ENCODE measurements at regions not wholly inside any gene's neighbourhood (a gene's known extent, or its start where the extent isn't known, plus 50 kb on each side); places are given as distances from the start of the nearest gene placed in this dataset.

DNA sequence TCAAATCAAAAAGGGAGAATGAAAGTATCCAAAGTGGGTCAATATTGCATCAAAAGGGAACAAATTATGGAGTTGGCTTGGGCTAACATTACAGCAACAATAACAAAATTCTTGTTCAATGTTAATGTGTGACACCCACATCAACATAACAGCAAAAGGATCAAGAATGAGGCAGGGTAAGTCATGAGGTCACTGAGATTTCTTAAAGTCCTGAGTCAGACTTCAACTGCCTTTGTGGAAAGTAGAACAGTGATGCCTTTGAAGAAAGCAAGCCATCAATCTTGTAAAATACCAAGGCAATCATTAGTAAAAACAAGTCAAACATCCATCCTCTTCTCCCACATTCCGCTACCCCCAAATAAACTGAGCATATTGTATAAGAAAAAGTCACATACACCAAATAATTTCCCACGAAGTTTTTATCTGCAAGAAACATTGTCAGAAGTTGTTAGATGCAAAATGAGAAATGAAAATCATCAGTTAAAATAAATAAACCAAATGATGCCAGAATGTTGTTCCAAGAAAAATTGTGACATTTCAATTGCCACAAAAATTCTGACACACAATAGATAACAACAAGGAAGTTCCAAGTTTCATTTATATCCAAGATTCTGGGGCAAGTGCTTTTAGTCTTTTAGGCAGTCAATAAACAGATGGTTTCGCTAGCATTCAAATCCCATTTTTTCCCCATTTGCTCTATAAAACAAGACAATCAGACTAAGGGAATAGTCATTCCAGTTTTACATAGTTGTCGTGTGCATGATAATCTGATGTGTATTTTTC lies 216.1 kb upstream of the SETBP1 start:
- no peak for TF ChIP-seq MYC (IDR thresholded peaks at IDR 0.05; ENCODE audit: low read depth, low read length)
- TF ChIP-seq, protein P1, sequence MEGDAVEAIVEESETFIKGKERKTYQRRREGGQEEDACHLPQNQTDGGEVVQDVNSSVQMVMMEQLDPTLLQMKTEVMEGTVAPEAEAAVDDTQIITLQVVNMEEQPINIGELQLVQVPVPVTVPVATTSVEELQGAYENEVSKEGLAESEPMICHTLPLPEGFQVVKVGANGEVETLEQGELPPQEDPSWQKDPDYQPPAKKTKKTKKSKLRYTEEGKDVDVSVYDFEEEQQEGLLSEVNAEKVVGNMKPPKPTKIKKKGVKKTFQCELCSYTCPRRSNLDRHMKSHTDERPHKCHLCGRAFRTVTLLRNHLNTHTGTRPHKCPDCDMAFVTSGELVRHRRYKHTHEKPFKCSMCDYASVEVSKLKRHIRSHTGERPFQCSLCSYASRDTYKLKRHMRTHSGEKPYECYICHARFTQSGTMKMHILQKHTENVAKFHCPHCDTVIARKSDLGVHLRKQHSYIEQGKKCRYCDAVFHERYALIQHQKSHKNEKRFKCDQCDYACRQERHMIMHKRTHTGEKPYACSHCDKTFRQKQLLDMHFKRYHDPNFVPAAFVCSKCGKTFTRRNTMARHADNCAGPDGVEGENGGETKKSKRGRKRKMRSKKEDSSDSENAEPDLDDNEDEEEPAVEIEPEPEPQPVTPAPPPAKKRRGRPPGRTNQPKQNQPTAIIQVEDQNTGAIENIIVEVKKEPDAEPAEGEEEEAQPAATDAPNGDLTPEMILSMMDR (IDR thresholded peaks at IDR 0.05; ENCODE audit: low read depth, low read length): no peak
- TF ChIP-seq POLR2A (IDR thresholded peaks at IDR 0.05; ENCODE audit: extremely low read depth, insufficient read length): no peak
- TF ChIP-seq, protein P2, sequence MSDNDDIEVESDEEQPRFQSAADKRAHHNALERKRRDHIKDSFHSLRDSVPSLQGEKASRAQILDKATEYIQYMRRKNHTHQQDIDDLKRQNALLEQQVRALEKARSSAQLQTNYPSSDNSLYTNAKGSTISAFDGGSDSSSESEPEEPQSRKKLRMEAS (IDR thresholded peaks at IDR 0.05; ENCODE audit: low read depth, low read length): no peak
- no peak for DNase-seq (ENCODE audit: low read depth)
- no peak overlapping the region for H3K4me3 ChIP-seq (ENCODE audit: low read depth, low read length)

DNA sequence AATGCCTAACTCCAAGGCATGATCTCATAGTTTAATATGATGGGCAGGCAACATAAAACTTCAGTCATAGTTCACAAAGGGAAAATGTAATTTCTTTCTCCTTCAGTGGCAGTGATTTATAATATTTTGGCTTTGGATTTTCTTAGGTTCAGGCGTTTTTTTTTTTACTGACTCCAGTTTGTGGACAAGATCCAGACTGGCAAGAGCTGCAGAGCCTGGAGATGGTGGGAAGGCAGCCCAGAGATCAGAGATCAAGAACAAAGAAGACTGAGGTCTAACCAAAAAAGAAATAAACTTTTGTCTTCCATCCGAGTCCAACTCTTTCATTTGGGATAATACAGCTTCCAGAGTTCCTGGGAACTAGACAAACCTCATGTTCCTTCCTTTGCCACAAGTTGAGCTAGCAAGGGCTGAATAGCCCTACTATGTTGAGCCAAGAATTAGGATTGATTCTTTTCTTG lies 215.3 kb upstream of the SETBP1 start:
- no peak overlapping the region for H3K4me3 ChIP-seq (ENCODE audit: low read depth, low read length)
- TF ChIP-seq MYC (IDR thresholded peaks at IDR 0.05; ENCODE audit: low read depth, low read length): no peak
- TF ChIP-seq POLR2A (IDR thresholded peaks at IDR 0.05; ENCODE audit: extremely low read depth, insufficient read length): no peak
- TF ChIP-seq, protein P2 (IDR thresholded peaks at IDR 0.05; ENCODE audit: low read depth, low read length): no peak
- TF ChIP-seq, protein P1 (IDR thresholded peaks at IDR 0.05; ENCODE audit: low read depth, low read length): no peak
- DNase-seq (ENCODE audit: low read depth): no peak

DNA sequence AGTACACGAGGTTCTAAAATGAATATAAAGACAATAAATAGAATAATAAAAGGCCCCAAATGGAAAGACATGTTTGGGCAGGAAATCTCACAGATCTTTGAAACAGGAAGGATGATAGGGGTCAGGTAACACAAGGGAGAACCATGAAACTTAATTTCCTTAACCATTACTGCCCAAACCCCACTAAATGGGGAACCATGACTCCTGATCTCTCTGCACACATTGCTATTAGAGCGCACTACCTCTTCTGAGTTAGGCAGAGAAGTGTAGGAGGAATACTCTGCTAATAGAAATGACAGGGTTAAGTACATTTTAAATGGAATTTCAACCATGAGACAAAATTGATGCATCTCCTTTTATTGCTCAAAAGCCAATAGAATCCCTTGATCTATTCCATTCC lies 213.7 kb upstream of the SETBP1 start:
- no peak overlapping the region for H3K4me3 ChIP-seq (ENCODE audit: low read depth, low read length)
- no peak for TF ChIP-seq POLR2A (IDR thresholded peaks at IDR 0.05; ENCODE audit: extremely low read depth, insufficient read length)
- TF ChIP-seq MYC (IDR thresholded peaks at IDR 0.05; ENCODE audit: low read depth, low read length): no peak
- TF ChIP-seq, protein P1 (IDR thresholded peaks at IDR 0.05; ENCODE audit: low read depth, low read length): no peak
- TF ChIP-seq, protein P2 (IDR thresholded peaks at IDR 0.05; ENCODE audit: low read depth, low read length): no peak
- no peak for DNase-seq (ENCODE audit: low read depth)

DNA sequence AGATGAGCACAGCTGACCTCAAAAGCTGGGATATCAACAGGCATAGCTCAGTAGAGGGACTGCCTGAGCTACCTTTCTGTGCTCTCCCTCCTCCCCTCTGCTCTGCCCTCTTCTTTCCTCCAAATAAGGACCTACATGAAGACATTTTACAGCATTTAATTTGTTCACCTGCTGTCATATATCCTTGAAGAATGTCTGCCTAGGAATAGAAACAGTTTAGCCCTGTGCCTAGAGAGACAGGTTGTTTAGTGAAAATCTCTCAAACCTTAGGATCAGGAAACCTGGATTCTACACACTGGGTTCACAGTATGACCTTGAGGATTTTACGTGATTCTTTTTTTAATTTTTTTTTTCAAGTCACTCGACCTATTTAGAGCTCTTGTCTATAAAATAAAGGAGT lies 213.0 kb upstream of the SETBP1 start:
- no peak for DNase-seq (ENCODE audit: low read depth)
- H3K4me3 ChIP-seq (ENCODE audit: low read depth, low read length): no peak overlapping the region
- TF ChIP-seq MYC (IDR thresholded peaks at IDR 0.05; ENCODE audit: low read depth, low read length) (no peak), POLR2A (IDR thresholded peaks at IDR 0.05; ENCODE audit: extremely low read depth, insufficient read length) (no peak)
- TF ChIP-seq, protein P2 (IDR thresholded peaks at IDR 0.05; ENCODE audit: low read depth, low read length): no peak
- TF ChIP-seq, protein P1 (IDR thresholded peaks at IDR 0.05; ENCODE audit: low read depth, low read length): no peak

DNA sequence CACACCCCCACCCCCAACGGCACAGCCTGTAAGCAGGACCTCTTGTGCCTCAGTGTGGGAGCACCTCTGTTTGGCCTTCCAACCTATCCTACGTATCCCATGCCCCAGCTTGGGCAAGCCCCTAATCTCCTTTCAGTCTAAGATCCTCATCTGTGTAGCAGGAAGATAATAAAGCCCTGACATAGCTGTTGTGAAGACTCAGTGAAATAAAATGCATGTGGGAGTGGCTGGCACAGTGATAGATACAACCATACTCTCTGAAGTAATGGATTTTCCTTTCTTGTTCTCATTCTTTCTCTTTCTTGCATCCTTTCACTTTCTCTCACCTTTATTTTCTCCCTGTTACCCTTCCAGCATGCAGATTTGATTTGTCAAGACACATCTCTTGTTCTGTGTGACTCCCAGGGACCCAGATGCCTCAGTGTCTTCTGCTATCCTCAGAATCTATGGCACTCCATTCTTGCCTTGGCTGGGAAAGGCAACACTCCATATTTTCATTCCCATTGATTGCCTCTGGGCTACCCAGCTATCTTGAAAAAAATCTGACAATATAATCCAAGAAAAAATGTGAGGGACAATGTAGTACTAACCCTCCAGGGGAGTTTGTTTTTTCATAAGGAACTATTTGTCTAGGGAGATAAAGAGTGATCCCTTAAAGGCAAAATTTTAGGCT lies 207.2 kb upstream of the SETBP1 start:
- TF ChIP-seq POLR2A (IDR thresholded peaks at IDR 0.05; ENCODE audit: extremely low read depth, insufficient read length): no peak
- no peak for TF ChIP-seq MYC (IDR thresholded peaks at IDR 0.05; ENCODE audit: low read depth, low read length)
- TF ChIP-seq, protein P1 (IDR thresholded peaks at IDR 0.05; ENCODE audit: low read depth, low read length): no peak
- TF ChIP-seq, protein P2 (IDR thresholded peaks at IDR 0.05; ENCODE audit: low read depth, low read length): no peak
- no peak overlapping the region for H3K4me3 ChIP-seq (ENCODE audit: low read depth, low read length)
- DNase-seq (ENCODE audit: low read depth): no peak
